ENCODE measurements at regions not wholly inside any gene's neighbourhood (a gene's known extent, or its start where the extent isn't known, plus 50 kb on each side); places are given as distances from the start of the nearest gene placed in this dataset.
"Not testable (repeated sequence)": the region's sequence is repeated elsewhere in the genome, so short reads cannot be mapped to it uniquely, and the experiment has no call there.

- DNase-seq (ENCODE audit: low spot score), result no peak
These were observed 107.9 kb upstream of the FAM174B start for GRCh38 chr15:92763459-92763858.

- not testable (repeated sequence) for DNase-seq (ENCODE audit: low spot score)
These were observed 112.6 kb upstream of the FAM174B start for GRCh38 chr15:92768131-92768530.

GRCh38 chr15:92770641-92771040 is 115.1 kb upstream of the FAM174B start:
- DNase-seq (ENCODE audit: low spot score), result no peak

- DNase-seq (ENCODE audit: low spot score), result no peak
These were observed 116.5 kb upstream of the FAM174B start for GRCh38 chr15:92772061-92772460.

DNA sequence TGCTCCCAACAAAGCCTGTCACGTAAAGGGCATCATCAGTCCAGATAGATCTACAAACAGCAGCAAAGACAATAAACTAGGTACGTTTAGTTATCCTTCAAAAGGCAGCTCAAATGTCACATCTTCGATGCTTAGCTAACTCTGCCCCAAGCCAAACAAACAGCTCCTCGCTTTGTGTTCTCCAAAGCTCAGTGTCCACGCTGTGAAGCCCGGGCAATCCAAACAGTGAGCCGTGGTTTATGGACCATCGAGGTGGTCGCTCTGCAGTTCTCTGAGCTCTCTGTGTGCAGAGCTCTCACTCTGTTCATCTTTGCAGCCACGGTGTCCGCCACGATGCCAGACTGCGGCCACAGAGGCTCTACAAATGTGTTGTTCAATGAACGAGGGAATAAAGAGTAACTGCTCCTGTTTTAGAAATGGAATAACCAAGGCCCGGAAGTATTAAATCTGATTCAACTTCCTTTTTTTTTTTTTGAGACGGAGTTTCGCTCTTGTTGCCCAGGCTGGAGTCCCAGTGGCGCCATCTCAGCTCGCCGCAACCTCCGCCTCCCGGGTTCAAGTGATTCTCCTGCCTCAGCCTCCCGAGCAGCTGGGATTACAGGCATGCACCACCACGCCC is 117.2 kb upstream of the FAM174B start:
- DNase-seq (ENCODE audit: low spot score), result no peak

DNA sequence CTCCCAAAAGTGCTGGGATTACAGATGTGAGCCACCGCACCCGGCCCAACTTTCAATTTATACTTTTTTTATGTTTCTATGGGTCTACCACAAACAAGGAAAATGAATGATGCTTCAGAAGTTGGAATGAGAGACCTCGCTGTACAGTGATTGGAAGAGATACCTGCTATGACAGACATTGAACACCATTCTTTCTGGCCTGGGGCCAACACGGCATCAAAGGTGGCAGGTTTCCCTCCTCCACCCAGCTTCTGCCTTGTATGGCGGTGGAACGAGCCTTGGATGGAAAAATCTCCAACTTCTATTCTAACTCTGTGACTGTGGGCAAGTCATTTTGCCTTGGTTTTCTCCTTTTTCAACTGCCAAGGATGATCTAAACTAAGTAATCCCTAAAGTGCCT is 117.8 kb upstream of the FAM174B start:
- DNase-seq (ENCODE audit: low spot score), result no peak

DNA sequence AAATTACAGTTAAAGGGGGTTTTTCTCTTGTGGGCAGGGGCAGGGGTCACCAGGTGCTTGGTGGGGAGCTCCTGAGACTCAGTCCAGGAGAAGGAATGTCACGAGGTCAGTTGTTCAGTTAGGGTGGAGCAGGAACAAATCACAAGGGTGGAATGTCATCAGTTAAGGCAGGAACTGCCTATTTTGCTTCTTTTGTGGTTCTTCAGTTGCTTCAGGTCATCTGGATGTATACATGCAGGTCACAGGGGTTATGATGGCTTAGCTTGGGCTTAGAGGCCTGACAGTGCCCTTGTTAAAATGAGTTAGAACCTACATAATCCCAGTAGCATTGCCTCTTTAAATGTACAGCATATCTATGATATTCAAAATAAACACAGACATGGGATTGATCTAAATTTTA is 120.2 kb upstream of the CHD2 start:
- no peak for DNase-seq (ENCODE audit: low spot score)

GRCh38 chr15:92780843-92781242 is 119.3 kb upstream of the CHD2 start:
- no peak for DNase-seq (ENCODE audit: low spot score)

- DNase-seq (ENCODE audit: low spot score), result no peak
These were observed 118.1 kb upstream of the CHD2 start for GRCh38 chr15:92781925-92782453.

GRCh38 chr15:92787116-92787515 is 113.0 kb upstream of the CHD2 start:
- no peak for DNase-seq (ENCODE audit: low spot score)

DNA sequence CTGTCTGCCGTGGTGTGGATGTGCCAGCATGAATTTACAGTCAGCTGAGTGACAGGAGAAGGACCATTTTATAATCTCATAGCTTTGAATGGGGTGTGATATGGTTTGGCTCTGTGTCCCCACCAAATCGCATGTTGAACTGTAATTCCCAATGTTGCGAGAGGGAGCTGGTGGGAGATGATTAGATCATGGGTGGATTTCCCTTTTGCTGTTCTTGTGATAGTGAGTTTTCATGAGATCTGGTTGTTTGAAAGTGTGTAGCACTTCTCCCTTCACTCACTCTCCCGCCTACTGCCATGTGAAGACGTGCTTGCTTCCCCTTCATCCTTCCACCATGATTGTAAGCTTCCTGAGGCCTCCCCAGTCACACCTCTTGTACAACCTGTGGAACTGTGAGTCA is 111.9 kb upstream of the CHD2 start:
- DNase-seq (ENCODE audit: low spot score), result no peak

GRCh38 chr15:92788793-92789192 is 111.3 kb upstream of the CHD2 start:
- DNase-seq (ENCODE audit: low spot score), result not testable (repeated sequence)

- no peak for DNase-seq (ENCODE audit: low spot score)
These were observed 103.9 kb upstream of the CHD2 start for GRCh38 chr15:92796161-92796611.

DNA sequence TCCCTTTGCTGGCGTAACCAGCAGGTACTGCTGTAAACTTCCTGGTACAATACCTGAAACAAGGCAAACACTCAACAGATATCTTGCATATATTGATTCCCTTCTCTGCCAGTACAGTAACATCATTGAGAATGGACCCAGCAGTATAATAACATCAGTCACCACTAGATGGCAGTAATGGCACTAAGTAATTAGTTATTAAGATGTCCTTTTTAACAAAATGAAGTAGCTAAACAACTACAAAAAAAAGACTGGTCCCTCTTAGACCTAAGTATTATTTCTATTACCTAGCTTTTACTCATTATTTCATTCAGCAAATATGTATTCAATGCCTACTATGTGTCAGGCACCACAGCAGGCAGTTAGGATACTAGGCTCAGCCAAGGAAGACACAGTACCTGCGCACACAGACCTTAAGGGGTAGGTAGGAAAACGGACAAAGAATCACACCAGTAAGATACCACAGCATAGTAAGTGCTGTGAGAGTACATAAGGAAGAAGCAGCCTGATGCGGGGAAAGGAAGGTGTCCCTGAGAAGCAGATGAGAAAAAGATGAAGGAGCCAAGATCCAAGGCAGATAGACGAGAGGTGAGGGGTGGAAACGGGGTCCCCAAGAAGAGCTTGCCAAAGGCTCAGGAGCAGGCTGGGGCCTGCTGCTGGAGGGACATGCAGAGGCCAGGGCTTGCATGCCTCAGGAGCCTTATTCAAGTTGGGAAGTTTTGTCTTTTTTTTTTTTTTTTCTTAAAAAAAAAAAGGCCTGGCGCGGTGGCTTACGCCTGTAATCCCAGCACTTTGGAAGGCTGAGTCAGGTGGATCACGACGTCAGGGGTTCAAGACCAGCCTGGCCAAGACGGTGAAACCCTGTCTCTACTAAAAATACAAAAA is 102.7 kb upstream of the CHD2 start:
- peak; percentile 49 for DNase-seq (ENCODE audit: low spot score)

DNA sequence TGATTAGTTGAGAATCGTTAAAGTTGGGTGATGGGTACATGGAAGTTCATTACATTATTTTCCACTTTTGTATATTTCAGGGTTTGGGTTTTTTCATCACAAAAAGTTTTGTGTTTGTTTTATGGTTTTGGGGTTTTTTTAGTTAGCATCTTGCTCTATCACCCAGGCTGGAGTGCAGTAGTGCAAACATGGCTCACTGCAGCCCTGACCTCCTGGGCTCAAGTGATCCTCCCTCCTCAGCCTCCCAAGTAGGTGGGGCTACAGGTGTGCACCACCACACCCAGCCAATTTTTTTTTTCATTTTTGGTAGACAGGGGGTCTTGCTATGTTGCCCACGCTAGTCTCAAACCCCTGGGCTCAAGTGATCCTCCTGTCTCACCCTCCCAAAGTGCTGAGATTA is 100.1 kb upstream of the CHD2 start:
- DNase-seq (ENCODE audit: low spot score), result no peak

DNA sequence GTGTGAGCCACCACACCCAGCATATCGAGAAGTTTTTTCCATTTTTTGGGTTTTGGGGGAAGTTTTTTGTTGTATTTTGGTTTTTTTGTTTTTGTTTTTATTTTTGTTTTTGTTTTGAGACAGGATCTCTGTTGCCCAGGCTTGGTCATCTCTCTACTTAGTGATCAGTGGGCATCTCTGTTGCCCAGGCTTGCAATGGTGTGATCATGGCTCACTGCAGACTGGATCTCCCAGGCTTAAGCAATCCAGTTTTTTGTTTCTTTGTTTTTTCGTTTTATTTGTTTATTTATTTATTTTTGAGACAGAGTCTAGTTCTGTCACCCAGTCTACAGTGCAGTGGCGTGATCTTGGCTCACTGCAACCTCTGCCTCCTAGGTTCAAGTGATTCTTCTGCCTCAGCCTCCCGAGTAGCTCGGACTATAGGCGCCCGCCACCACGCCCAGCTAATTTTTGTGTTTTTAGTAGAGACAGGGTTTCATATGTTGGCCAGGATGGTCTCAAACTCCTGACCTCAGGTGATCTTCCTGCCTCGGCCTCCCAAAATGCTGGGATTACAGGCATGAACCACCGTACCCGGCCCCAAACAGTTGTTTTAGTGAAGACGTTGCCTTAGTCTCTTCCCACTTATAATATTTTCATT is 99.6 kb upstream of the CHD2 start:
- not testable (repeated sequence) for DNase-seq (ENCODE audit: low spot score)

DNA sequence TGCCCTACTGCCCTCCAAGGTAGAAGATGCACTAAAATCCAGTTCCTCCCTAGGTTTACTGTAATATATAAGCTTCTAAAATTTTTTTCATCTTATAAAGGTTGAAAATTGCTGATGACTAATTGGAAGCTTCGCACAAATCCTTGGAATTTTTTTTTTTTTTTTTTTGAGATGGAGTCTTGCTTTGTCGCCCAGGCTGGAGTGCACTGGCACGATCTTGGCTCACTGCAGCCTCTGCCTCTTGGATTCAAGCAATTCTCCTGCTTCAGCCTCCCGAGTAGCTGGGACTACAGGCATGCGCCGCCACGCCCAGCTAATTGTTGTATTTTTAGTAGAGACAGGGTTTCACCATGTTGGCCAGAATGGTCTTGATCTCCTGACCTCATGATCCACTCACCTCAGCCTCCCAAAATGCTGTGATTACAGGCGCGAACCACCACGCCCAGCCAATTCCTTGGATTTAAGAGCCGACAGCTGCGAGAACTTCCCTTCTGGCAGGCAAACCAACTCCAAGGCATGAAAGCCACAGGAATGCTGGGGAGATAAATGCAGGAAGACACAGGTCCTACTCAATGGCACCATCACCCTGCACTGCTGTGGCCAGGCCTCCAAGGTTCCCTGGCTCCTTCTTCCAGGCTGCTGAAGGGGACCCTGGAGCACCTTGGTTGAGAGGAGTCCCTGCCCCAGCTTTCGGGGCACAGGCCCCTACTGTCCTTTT is 98.9 kb upstream of the CHD2 start:
- DNase-seq (ENCODE audit: low spot score), result peak; percentile 69

DNA sequence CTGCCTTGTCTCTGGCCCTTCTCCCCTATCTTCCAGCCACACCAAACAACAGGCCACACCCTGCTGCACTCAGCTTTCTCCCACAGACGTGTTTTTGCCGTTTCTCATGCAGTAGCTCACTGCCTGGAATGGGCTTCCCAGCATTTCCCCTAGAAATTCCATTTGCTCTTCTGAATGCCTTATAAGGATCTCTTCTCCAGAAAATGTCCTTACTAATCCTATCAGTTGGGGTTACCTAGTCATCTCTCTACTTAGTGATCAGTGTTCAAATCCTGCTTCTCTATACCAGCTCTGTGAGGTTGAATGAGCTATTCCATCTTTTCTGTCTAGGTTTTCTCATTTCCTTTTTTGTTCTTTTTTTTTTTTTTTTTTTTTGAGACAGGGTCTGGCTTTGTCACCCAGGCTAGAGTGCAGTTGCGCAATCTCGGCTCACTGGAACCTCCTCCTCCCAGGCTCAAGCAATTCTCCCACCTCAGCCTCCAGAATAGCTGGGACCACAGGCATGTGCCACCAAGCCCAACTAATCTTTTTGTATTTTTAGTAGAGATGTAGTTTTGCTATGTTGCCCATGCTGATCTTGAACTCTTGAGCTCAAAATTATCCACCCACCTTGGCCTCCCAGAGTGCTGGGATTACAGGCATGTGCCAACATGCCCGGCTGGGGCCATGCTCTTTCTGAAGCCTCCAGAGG is 98.2 kb upstream of the CHD2 start:
- DNase-seq (ENCODE audit: low spot score), result peak; percentile 65

- DNase-seq (ENCODE audit: low spot score), result no peak
These were observed 96.6 kb upstream of the CHD2 start for GRCh38 chr15:92803536-92803851.

GRCh38 chr15:92803852-92804609 is 96.1 kb upstream of the CHD2 start:
- DNase-seq (ENCODE audit: low spot score), result peak; percentile 89

DNA sequence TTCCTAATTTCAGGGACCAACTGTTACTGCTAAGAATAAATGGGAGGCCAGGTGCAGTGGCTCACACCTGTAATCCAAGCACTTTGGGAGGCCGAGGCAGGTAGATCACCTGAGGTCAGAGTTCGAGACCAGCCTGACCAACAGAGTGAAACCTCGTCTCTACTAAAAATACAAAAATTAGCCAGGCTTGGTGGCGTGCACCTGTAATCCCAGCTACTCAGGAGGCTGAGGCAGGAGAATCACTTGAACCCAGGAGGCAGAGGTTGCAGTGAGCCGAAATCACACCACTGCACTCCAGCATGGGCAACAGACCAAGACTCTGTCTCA is 95.6 kb upstream of the CHD2 start:
- DNase-seq (ENCODE audit: low spot score), result not testable (repeated sequence)
